AG10803 (cell line): ENCODE measurements at regions not wholly inside any gene's neighbourhood (a gene's known extent, or its start where the extent isn't known, plus 50 kb on each side); places are given as distances from the start of the nearest gene placed in this dataset.

Experiments used
- DNase-seq: peaks from one replicate; pipeline ENCODE4 v3.0.0; 2010; ENCODE audit warnings: low read depth
- H3K4me3 ChIP-seq: 2 replicates; pipeline ENCODE4 v1.5.1; 2011; ENCODE audit warnings: mild to moderate bottlenecking, low read length, control low read depth
- TF ChIP-seq, protein P1 (sequence below): conservative IDR thresholded peaks from 2 replicates; pipeline ENCODE4 v1.5.1; 2011; ENCODE audit warnings: mild to moderate bottlenecking, low read length, control low read depth, inconsistent platforms

DNA sequence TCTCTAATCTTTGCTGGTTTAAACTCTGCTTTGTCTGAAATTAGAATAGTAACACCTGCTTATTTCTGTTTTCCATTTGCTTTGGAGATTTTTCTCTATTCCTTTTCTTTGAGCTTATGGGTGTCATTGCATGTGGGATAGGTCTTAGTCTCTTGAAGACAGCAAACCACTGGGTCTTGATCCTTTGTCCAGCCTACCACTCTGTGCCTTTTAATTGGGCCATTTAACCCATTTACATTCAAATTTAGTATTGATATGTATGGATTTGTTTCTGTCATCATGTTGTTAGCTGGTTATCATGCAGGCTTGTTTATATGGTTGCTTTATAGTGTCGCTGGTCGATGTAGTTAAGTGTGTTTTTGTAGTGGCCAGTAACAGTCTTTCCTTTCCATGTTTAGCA is 914.7 kb downstream of the MAT2B start:
- no peak overlapping the region for H3K4me3 ChIP-seq
- TF ChIP-seq, protein P1, sequence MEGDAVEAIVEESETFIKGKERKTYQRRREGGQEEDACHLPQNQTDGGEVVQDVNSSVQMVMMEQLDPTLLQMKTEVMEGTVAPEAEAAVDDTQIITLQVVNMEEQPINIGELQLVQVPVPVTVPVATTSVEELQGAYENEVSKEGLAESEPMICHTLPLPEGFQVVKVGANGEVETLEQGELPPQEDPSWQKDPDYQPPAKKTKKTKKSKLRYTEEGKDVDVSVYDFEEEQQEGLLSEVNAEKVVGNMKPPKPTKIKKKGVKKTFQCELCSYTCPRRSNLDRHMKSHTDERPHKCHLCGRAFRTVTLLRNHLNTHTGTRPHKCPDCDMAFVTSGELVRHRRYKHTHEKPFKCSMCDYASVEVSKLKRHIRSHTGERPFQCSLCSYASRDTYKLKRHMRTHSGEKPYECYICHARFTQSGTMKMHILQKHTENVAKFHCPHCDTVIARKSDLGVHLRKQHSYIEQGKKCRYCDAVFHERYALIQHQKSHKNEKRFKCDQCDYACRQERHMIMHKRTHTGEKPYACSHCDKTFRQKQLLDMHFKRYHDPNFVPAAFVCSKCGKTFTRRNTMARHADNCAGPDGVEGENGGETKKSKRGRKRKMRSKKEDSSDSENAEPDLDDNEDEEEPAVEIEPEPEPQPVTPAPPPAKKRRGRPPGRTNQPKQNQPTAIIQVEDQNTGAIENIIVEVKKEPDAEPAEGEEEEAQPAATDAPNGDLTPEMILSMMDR: no peak
- DNase-seq: no peak

DNA sequence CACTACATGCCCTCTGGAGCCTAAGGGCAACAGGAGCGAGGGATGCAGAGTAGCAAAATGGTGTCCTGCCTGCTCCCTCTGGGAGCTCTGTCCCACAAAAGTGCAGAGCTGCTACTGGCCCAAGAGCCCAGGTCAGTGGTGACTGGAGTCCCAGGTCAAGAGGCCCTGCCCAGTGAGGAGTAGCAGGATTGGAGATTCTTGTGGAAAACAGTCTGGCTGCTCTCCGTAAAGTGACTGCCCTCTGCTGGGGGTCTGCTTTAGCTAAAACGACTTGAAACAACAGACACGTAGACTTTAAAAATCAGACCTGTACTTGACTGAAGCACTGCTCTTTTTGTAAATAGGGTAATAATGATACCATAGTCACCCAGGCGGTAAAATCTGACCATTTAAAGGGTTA is 917.0 kb downstream of the MAT2B start:
- DNase-seq: peak; percentile 17
- TF ChIP-seq, protein P1: no peak; the same call in 1 of the 2 replicates
- H3K4me3 ChIP-seq: no peak overlapping the region

DNA sequence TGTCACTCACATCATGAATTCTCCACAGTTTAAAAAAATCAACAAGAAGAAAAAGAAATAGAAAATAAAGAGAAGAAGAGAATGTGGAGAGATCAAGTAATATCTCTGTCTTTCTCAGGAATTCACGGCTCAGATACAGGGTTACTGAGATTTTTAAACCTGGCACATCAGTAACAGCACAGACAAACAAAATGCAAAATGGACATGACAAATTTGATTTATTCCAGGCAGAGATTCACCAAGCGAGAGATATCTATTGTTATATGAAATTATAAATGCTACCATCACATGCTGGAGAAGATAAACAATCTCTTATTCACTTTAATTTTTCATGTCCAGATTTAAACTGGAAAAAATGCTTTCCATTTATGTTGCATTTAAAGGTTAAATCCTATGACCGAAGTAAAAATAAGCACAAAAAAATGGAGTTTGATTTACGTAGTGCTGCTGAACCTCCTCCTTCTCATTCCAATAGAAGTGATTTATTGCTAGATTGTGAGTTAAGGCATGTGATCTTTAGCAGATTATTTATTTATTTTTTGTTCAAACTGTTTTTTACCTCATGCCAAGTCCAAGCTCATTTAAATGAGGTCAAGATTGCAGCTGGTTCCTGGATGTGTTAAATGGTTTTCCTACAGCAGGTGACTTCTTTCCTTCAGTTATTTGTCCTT is 926.4 kb downstream of the MAT2B start:
- DNase-seq: no peak
- TF ChIP-seq, protein P1: no peak
- H3K4me3 ChIP-seq: no peak overlapping the region

DNA sequence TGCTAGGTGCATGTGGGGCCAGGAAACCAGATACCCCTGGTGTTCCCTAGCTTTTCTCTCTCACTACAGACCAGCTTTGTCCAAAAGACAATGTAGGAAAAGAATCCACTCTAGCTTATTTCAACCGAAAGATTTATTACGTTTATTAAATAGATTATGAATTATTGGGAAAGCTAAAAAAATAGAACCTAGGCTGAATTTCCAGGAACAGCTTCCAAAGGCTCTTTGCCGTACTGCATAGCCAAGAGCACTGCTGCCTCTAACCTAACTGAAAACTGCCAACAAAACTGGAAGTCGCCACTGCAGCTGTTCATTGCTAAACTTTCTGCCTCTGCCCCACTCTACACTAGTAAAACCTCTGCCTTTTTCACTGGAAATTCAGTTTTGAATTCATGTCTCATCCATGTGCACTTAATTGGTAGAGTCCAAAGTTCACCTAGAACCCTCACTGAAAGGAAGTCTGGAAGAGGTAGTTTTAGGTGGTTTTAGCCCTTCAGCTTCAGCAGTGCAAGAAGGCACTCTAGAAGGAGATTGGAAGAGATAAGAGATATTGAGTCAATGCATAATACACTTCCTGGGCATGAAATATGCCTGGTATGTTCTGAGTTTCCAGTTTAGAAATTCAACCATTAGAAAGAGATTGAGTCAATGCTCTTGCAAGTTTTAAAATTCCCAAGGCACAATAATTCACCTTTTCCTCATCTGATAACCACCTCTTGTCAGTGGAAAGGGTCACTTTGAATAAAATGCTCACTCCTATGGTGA is 927.9 kb downstream of the MAT2B start:
- TF ChIP-seq, protein P1: no peak
- H3K4me3 ChIP-seq: no peak overlapping the region
- DNase-seq: no peak

DNA sequence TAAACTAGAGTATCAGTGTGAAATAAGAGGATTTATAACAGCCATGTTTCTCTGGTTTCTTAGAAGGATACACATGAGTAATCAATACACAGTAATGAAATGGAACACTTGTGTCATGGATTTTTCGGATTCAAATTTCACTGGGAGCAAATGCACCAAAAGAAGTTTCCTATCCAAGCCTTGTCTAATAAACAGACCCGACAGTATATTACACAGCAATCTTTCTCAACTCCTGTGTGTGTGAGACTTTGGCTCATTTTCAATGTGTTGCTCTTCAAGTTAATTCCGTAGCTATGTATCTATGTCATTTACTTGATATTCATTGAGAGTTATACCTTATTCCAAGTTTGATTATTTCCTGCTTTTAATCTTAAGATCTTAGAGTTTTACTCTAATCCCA is 930.2 kb downstream of the MAT2B start:
- TF ChIP-seq, protein P1: no peak
- no peak for DNase-seq
- no peak overlapping the region for H3K4me3 ChIP-seq

DNA sequence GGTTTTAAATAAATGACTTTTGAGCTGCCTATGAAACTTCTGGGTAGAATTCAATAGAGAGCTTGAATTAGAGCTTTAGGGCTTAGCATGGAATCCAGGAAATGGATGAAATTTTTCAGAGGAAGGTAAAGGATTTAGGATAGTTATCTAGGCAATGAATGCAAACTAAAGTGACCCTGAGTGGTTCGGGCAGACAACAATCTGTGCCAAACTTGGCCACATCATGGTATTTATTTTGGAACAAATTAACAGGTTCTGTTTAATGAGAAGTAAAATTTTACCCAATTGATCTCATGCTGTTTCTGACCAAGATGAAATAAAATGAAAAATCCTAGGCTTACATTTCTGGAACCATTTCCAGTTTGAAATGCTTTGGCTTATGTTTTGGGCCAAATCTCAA is 934.4 kb downstream of the MAT2B start:
- H3K4me3 ChIP-seq: no peak overlapping the region
- no peak for DNase-seq
- TF ChIP-seq, protein P1: no peak

DNA sequence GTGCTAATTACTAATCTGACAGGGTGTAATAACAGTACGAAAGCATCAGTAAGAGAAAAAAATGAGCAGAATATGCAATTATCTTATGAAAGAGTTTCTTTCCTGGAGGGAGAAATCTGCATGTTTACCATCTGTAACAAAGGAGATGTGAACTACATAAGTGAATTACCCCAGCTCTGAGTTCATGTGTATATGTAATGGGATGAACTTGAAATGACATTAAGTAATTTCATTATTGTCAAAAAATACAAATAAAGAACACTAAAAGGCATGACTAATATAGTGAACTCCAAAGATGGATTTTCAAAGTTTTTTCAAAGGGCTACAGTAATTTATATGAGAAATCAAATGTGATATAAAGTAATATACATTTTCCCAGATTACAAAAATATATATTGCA is 944.0 kb downstream of the MAT2B start:
- DNase-seq: no peak
- TF ChIP-seq, protein P1: no peak
- no peak overlapping the region for H3K4me3 ChIP-seq
